KG1 (cell line): ENCODE measurements at regions not wholly inside any gene's neighbourhood (a gene's known extent, or its start where the extent isn't known, plus 50 kb on each side); places are given as distances from the start of the nearest gene placed in this dataset.

Experiments
- DNase-seq: peaks from one replicate; lab custom pipeline; 2025; lab: John Stamatoyannopoulos, UW

- DNase-seq: no peak
Measured at GRCh38 chr18:42137693-42138375, 182.8 kb downstream of the PIK3C3 start.

DNA sequence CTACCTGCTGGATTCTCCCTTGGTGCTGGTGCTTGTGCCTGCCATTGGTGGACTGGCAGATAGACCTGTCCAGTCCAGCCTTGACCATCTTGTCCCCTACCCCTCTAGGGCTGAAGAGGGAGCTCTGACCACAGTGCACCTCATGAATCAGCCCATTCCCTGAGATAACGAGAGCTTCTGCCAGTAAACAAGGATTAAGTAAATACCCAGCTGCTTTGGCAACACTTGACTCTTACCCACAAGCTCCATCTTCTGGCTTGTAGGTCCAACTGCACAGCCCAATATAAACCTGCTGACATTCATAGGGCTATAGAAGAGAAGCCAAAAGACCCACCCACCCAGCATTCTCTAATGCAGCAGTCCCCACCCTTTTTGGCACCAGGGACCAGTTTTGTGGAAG is 186.4 kb downstream of the PIK3C3 start:
- DNase-seq: no peak

GRCh38 chr18:42155024-42155423 is 200.0 kb downstream of the PIK3C3 start:
- no peak for DNase-seq

- no peak for DNase-seq
Measured at GRCh38 chr18:42156281-42156680, 201.2 kb downstream of the PIK3C3 start.

DNA sequence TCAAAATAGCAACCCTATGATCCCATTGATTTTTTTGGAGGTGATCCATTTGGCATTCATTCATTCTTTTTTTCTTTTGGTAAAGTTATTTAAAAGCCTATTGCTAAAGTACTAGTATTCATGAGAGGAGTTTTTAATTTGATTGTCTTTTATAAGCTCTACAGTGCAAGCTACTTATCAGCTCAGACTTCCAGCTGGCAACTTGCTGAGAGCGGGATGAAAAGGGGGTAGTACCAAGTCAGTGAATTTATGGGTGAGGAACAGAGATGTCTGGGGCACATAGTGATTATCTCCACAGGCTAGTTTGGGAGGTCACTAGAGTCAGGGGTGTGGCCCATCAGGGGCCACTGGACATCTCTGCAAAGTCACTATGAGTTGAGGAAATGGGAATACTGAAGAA is 202.4 kb downstream of the PIK3C3 start:
- no peak for DNase-seq

DNA sequence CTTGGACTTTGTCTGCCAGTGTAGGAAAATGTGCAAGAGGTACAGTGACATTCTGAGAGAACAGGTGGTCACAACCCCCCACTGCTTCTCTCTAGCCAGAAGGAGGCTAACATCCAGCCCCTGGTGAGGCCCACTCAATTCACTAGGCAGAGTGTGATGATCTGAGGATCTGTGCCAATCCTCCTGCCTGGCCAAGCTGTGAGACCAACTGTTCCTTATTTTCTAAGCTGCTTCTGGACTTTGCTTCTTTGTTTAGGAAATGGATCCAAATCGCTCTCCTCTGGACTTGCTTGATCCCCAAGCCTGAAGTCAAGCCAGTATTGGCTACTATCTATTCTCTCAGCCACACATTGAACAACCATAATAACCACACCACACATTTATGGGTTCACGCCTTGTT is 202.8 kb downstream of the PIK3C3 start:
- no peak for DNase-seq

- no peak for DNase-seq
Measured at GRCh38 chr18:42159146-42159545, 204.1 kb downstream of the PIK3C3 start.

- no peak for DNase-seq
Measured at GRCh38 chr18:42163321-42163720, 208.3 kb downstream of the PIK3C3 start.

DNA sequence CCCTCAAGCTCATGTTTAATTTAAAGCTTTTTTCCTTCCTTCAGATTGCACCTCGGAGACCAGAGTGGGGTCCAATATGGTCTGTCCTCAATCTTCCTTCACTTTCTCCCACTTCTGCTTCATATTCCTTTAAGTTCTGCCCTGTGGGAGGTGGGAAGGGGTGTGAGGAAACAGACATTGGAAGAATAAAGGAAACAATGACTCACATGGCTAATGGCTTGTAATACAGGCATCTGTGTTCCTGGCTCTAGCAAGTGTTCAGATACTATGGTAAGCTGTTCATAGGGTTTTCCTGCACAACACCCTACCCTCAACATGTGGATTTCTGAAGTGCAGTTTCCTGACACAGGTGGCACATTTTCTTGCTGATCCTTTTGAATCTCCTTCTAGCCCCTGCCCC is 209.5 kb downstream of the PIK3C3 start:
- DNase-seq: no peak

- DNase-seq: no peak
Measured at GRCh38 chr18:42165922-42166513, 211.0 kb downstream of the PIK3C3 start.

DNA sequence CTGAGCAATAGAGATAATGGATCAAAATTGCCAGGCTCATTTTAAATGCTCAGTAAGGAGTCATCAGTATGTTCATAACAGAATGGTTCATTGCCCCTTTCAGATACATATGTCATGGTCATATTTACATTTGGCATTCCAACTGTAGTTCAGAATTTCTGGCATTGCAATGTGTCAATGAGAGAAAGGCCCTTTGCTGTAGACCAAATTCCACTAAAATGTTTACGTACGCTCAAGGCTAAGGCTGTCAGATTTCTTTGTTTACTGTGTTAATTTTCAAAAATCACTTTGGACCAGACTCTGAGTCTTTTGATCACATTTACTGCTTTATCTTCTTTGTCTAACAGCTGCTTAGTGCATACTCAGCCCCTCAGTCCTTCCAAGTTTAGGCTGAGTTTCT is 213.5 kb downstream of the PIK3C3 start:
- DNase-seq: no peak

DNA sequence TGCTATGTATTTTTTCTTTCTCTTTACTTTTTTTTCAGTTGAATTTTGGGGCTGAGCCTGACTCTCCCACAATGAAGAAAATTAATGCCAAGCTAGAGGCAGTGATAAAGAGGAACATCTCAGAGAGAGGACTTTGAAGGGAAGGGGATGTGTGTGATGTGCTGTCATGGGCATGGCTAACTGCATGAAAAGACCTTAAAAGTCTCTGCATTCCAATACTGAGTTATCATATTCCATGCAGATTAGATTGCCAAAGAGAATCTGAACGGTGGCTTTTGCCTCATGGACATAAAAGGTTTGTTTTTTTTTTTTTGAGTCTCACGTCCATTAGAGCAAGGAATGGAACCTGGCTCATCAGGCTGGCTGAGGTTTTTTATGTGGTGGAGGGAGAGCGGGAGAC is 213.9 kb downstream of the PIK3C3 start:
- no peak for DNase-seq

DNA sequence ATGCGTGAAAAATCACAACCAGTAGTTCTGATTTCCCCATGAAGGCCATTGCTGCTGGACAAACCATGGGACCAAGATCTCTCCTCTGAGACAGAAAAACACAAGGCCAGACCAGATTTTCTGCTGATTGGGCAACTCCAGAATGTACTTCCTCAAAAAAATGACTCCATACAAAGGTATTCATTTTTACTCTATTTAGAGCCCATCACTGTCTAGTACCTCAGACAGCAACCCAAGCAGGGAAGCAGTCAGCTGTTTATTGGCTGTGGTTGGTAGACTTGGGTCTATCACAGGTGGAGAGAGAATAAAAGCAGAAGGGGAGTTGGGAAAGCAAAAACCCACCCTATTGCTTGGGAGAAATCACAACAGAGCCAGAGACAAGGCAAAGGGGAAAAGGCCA is 219.9 kb downstream of the PIK3C3 start:
- DNase-seq: no peak

GRCh38 chr18:42176599-42176998 is 221.6 kb downstream of the PIK3C3 start:
- no peak for DNase-seq

GRCh38 chr18:42177390-42177789 is 222.4 kb downstream of the PIK3C3 start:
- DNase-seq: no peak

- DNase-seq: no peak
Measured at GRCh38 chr18:42178376-42179080, 223.5 kb downstream of the PIK3C3 start.

DNA sequence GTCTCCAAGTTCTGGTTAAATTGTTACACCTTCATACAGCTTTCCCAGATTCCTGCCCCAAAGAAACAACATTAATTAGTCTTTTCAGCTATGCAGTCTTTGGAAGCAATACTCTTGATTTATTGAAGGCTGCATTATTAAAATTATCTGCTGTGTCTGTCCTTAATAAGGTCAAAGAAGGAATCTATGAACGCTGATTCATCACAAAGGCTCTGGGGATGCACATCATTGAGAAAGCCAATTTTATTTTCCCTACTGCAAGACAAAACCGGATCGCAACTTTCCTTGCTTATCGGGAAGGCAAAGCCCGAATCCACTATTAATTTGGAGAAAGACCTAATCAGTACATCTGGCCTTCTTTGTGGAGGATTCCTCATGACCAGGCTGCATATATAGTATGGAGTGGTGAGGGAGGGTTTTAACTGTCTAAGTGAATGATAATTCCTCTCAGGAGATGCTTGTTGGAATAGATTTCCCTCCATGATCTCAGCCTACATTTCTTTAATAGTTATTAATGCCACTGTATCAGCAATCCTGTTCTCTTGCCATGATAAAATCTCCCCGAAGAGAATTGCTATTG is 224.6 kb downstream of the PIK3C3 start:
- no peak for DNase-seq

- no peak for DNase-seq
Measured at GRCh38 chr18:42181474-42181873, 226.4 kb downstream of the PIK3C3 start.

DNA sequence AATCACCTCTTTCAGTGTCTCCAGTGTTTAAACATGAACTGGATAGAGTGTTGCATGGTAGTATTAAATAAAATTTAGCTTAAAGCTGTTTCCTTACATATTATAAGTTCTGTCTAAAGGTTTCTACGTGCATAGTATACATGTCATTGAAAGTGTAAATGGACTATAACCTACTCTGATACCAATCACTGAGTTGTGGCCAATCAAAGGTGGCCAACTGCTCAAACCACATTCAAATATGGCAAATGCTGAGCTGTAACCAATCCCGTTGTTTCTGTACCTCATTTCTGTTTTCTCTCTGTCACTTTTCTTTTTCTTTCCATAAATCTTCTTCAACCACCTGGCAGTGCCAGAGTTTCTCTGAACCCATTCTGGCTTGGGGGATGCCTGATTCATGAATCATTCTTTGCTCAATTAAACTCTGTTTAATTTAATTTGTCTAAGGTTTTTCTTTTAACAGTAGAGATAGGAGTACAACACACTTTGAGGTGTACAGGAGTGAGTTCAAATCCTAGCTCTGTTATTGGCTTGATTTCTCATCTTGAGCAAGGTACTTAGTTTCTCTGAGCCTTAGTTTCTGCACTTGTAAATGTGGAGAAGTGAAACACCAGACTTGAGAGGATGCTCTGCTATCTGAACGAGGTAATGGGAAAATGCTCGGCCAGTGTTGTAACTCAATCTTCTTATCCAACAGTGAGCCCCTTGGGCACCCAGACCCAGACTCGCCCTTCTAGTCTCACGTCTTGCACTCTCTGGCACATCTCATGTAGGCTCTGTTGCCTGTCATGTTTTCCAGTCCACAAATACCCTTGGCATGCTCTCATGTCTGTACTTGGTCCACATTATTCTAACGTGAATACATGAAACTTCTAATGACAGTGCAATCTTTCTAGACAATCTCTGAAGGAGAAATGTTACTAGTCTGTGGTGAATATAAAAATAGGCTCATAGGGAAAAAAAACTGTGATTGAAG is 228.0 kb downstream of the PIK3C3 start:
- no peak for DNase-seq

- no peak for DNase-seq
Measured at GRCh38 chr18:42183746-42184145, 228.7 kb downstream of the PIK3C3 start.

DNA sequence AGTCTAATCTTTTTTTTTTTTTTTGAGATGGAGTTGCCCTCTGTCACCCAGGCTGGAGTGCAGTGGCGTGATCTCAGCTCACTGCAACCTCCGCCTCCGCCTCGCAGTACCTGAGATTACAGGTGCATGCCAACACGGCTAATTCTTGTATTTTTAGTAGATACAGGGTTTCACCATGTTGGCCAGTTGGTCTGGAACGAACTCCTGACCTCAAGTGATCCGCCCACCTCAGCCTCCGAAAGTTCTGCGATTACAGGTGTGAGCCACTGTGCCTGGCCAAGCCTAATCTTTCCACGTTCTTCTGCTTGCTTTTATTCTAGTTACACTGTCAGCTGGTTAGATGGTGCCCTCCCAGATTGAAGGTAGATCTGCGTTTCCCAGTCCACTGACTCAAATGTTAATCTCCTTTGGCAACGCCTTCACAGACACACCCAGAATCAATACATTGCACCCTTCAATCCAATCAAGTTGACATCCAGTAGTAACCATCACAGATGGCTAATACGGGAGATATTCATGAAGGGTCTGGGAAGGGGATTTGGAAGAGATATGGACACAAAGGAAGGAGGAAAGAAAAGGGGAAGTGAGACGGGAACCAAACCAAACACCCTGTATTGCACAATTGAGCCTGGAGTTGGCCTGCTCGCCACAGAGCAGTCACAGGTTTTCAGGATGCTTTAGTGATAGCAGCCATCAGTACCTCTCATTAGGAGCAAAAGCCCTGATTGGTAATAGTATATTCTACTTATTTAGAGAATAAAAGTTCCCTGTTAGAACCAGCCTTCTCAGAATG is 229.8 kb downstream of the PIK3C3 start:
- no peak for DNase-seq
